ENCODE measurements at regions not wholly inside any gene's neighbourhood (a gene's known extent, or its start where the extent isn't known, plus 50 kb on each side); places are given as distances from the start of the nearest gene placed in this dataset.

DNA sequence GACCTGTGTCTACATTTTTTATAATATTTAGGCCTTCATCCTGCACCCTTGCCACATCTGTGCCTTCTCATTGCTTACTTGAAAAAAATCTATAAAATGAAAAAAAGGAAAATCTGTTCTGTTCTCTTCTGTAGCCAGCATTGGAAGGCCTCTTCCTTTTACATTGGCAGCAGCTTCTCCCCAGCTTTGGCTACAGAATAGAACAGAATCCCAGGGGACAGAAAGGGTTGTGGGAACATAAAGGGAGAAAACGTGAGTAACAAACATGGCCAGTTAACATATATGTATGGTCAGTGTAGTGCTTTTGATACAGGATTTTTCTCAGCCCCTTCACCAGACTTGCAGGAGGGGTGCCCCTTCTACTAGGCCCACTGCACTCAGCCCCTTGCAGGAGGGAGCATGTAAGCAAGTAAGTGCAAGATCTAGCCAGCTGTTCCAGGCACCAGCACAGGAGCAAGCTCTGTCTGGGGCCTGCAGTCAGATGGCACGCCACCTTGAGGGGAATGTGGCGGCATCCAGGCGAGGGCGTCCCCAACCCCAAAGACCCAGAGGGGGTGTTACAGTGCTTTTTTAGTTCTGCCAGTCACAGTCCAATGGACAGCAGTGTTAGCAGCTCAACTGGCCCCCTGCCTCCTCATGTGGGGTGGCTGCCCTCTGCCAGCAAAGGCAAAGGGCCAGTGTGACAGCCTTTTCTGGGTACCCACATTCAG, 330.5 kb upstream of the ZNF462 start:
- TF ChIP-seq, protein P1, sequence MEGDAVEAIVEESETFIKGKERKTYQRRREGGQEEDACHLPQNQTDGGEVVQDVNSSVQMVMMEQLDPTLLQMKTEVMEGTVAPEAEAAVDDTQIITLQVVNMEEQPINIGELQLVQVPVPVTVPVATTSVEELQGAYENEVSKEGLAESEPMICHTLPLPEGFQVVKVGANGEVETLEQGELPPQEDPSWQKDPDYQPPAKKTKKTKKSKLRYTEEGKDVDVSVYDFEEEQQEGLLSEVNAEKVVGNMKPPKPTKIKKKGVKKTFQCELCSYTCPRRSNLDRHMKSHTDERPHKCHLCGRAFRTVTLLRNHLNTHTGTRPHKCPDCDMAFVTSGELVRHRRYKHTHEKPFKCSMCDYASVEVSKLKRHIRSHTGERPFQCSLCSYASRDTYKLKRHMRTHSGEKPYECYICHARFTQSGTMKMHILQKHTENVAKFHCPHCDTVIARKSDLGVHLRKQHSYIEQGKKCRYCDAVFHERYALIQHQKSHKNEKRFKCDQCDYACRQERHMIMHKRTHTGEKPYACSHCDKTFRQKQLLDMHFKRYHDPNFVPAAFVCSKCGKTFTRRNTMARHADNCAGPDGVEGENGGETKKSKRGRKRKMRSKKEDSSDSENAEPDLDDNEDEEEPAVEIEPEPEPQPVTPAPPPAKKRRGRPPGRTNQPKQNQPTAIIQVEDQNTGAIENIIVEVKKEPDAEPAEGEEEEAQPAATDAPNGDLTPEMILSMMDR (IDR thresholded peaks at IDR 0.05) = no peak
- no peak for TF ChIP-seq EZH2 (IDR thresholded peaks at IDR 0.05)

All from neural progenitor cell (in vitro differentiated cells).